Esophagus muscularis mucosa (tissue), 4 donors: ENCODE measurements at regions not wholly inside any gene's neighbourhood (a gene's known extent, or its start where the extent isn't known, plus 50 kb on each side); places are given as distances from the start of the nearest gene placed in this dataset.

Experiments used
- EP300 ChIP-seq: sonication (generic); formaldehyde crosslinking; IDR thresholded peaks from one replicate; pipeline ENCODE4 v1.6.1; 2017; ENCODE audit warnings: antibody characterized with exemption
- POLR2A ChIP-seq: fragments of 450-650 bp; IDR thresholded peaks from one replicate; pipeline ENCODE4 v1.6.1; 2017; ENCODE audit warnings: antibody characterized with exemption, moderate library complexity, mild to moderate bottlenecking, low read depth
- POLR2AphosphoS5 ChIP-seq, 2 donors: sonication (generic); formaldehyde crosslinking; IDR thresholded peaks; one replicate each; pipeline ENCODE4 v1.6.1; 2017; ENCODE audit warnings: antibody characterized with exemption in 2 of 2
- TF ChIP-seq, protein P1 (sequence below), 3 experiments: fragments of 200-600 bp in 2 of 3; fragments of 450-650 bp in 1 of 3; sonication (generic) in 2 of 3; IDR thresholded peaks; one replicate each; pipeline ENCODE4 v1.5.1; 2017 to 2019; ENCODE audit warnings: antibody characterized with exemption in 3 of 3, mild to moderate bottlenecking in 2 of 3, moderate library complexity in 1 of 3

DNA sequence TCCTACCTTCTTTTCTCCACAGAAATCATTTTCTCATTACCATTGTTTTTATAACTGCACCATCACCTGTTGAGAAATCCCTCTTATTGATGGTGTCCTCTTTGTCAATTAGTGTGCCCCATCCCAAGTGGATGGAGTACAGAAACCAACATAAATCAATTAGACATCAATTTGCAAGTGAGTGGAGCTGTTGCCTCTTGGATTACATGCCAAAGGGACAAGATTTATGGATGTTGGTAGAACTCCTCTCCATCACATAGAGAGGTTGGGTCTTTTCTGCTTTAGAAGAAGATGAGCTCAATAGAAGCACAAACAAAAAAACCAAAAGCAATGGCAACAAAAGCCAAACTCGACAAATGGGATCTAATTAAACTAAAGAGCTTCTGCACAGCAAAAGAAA lies 973.5 kb downstream of the CDH11 start:
- TF ChIP-seq, protein P1, sequence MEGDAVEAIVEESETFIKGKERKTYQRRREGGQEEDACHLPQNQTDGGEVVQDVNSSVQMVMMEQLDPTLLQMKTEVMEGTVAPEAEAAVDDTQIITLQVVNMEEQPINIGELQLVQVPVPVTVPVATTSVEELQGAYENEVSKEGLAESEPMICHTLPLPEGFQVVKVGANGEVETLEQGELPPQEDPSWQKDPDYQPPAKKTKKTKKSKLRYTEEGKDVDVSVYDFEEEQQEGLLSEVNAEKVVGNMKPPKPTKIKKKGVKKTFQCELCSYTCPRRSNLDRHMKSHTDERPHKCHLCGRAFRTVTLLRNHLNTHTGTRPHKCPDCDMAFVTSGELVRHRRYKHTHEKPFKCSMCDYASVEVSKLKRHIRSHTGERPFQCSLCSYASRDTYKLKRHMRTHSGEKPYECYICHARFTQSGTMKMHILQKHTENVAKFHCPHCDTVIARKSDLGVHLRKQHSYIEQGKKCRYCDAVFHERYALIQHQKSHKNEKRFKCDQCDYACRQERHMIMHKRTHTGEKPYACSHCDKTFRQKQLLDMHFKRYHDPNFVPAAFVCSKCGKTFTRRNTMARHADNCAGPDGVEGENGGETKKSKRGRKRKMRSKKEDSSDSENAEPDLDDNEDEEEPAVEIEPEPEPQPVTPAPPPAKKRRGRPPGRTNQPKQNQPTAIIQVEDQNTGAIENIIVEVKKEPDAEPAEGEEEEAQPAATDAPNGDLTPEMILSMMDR (IDR thresholded peaks at IDR 0.05), result no peak
- TF ChIP-seq POLR2AphosphoS5 (IDR thresholded peaks at IDR 0.05), result no peak
- no peak for TF ChIP-seq EP300
- TF ChIP-seq POLR2A, result no peak
